Heart right ventricle (tissue), 16 donors: ENCODE measurements at regions not wholly inside any gene's neighbourhood (a gene's known extent, or its start where the extent isn't known, plus 50 kb on each side); places are given as distances from the start of the nearest gene placed in this dataset.

Experiments
- ATAC-seq, 8 donors: fragments of 200-7000 bp; cut with Tn5 transposase; one replicate each; pipeline ENCODE4 v1.9.1; 2020; ENCODE audit warnings: mild to moderate bottlenecking in 8 of 8, moderate library complexity in 8 of 8, moderate number of reproducible peaks in 1 of 8
- DNase-seq, 2 donors: peaks; one replicate each; pipeline ENCODE4 v3.0.0-alpha.2; 2020
- H3K27ac ChIP-seq, 10 donors: fragments of 200-600 bp; sonication (generic) in 2 of 10; one replicate each; pipeline versions ENCODE4 v1.5.0 to v1.8.0; 2020 to 2022; ENCODE audit warnings: mild to moderate bottlenecking in 3 of 10
- H3K27me3 ChIP-seq, 7 donors: fragments of 200-600 bp; one replicate each; pipeline ENCODE4 v1.8.0; 2021 to 2022; ENCODE audit warnings: mild to moderate bottlenecking in 2 of 7
- H3K36me3 ChIP-seq, 9 donors: fragments of 200-600 bp; sonication (generic) in 1 of 9; one replicate each; pipeline versions ENCODE4 v1.5.0 to v1.8.0; 2020 to 2022; ENCODE audit warnings: mild to moderate bottlenecking in 2 of 9
- H3K4me1 ChIP-seq, 9 donors: fragments of 200-600 bp; sonication (generic) in 1 of 9; one replicate each; pipeline versions ENCODE4 v1.5.0 to v1.8.0; 2020 to 2022; ENCODE audit warnings: mild to moderate bottlenecking in 4 of 9
- H3K4me3 ChIP-seq, 10 donors: fragments of 200-600 bp; sonication (generic) in 2 of 10; one replicate each; pipeline versions ENCODE4 v1.5.0 to v1.8.0; 2020 to 2022; ENCODE audit warnings: mild to moderate bottlenecking in 7 of 10, moderate library complexity in 2 of 10
- H3K9me3 ChIP-seq, 11 donors: fragments of 200-600 bp in 10 of 11; sonication (generic) in 2 of 11; one replicate each; pipeline versions ENCODE4 v1.5.0 to v1.8.0; 2013 to 2022; ENCODE audit warnings: mild to moderate bottlenecking in 2 of 11, control low read depth in 1 of 11, moderate library complexity in 1 of 11
- WGBS, 2 donors: extraction: QIAGEN DNeasy Blood & Tissue Kit; methylation state at CpG; one replicate each; pipeline ENCODE4 v1.1.7; 2013; ENCODE audit warnings: inconsistent platforms in 1 of 2; 5-methylcytosine and 5-hydroxymethylcytosine counted together
- intact Hi-C, 10 donors: fragments of 100-400 bp; cut with DNase I; formaldehyde crosslinking; loops; one replicate each; pipeline versions ENCODE4 v1.11.1 to v1.14.2; 2022
- TF ChIP-seq, protein P1 (sequence below), 9 donors: fragments of 200-600 bp; sonication (generic) in 2 of 9; IDR thresholded peaks; one replicate each; pipeline versions ENCODE4 v1.5.0 to v1.8.0; 2021 to 2022; ENCODE audit warnings: antibody characterized with exemption in 9 of 9, mild to moderate bottlenecking in 5 of 9, moderate library complexity in 1 of 9
- donor health status: Arrhythmogenic right ventricular cardiomyopathy.
- donor health status: ischemic (EF 13 %, LVEDD 7.1; RV severe dilation, severe dysfunction).
- donor health status: healthy with polysubstance abuse.
- donor health status: DM: no; HTN: yes; CAD: no.
- donor health status: DM: no; HTN: no; CAD: no.
- donor health status: ischemic (EF 25% LVEDD 6.9; RV normal size, moderate dysfunction).
- donor health status: ischemic (EF 25% LVEDD 5.7; RV mildly dilated, moderate dysfunction).
- donor health status: healthy.
- donor health status: DM: yes; HTN: yes; CAD: no.
- donor health status: Ischemic cardiomyopathy.
- donor health status: ischemic (EF 35%, LVEDD 5.7; RV mildly dilated, moderate dysfunction).
- donor health status: nonischemic (EF 11% LVEDD 7.7; RV severe dilation, severe dysfunction).
- donor health status: DM: yes; HTN: yes; CAD: no.
- donor health status: PGD.
- donor health status: ischemic (EF 29% LVEDD 5.4; RV normal size, mild dysfunction).
- donor health status: nonischemic (EF 23%, LVEDD 6.1; RV moderate dilation, normal function).

DNA sequence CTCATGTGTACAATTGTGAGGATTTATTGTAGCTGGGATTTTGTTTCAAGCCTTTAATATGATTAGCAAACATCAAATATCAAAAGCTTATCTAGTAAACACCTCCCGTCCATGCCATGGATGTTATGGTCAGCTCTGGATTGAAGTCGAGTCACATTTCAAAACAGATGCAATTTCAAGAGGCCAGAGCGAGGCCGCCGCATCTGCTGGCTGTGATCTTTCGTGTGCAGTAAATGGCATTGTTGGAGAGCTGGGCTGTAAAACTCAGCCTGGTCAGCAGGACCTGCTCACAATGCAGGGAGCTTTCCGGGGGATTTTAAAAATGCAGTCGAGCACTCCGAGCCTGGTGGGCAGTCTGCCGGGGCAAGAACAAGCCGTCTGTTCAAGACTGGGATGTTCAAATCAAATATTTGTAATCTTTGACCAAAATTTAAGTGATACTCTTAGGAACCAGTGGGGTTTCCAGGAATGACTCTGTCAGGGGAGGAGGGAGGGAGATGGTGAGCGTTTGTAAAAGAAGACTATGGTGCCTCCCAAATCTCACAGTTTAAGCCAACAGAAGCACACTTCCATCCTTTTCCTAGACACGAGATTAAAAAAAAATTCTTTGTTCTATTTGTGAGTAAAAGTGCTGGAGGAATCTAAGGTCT, 97.6 kb downstream of the MYCN start:
- 78 to 83% methylated on average over 13 of the region's 13 CpGs for WGBS, 2 donors

DNA sequence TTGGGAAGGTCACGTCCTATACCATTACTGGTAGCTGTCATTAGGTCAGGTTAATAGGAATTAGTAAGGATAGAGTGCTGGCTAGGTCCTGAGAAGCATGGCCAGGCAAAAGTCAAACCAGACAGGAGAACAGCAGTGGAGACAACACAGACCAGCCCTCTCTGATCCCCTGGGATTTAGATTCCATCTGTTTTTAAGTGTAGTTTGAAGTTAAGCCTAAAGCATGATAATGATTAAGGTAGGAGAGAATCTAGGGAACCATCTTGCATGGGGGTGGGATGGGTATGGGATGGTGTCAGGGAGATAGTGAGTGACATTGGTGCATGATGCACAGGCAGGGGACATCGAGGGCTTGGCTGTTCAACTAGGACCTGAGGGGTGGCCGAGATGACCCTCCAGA, 96.6 kb downstream of the MYCN start:
- 96% methylated on average over 3 of the region's 3 CpGs for WGBS, 2 donors
- peaks cover 0 to 17% (median 4%) of the 10 kb centered on the region in 7 donors for H3K27me3 ChIP-seq
- no peaks in the 10 kb centered on the region for H3K4me1 ChIP-seq
- no peak overlapping the region for H3K4me3 ChIP-seq
- TF ChIP-seq, protein P1, sequence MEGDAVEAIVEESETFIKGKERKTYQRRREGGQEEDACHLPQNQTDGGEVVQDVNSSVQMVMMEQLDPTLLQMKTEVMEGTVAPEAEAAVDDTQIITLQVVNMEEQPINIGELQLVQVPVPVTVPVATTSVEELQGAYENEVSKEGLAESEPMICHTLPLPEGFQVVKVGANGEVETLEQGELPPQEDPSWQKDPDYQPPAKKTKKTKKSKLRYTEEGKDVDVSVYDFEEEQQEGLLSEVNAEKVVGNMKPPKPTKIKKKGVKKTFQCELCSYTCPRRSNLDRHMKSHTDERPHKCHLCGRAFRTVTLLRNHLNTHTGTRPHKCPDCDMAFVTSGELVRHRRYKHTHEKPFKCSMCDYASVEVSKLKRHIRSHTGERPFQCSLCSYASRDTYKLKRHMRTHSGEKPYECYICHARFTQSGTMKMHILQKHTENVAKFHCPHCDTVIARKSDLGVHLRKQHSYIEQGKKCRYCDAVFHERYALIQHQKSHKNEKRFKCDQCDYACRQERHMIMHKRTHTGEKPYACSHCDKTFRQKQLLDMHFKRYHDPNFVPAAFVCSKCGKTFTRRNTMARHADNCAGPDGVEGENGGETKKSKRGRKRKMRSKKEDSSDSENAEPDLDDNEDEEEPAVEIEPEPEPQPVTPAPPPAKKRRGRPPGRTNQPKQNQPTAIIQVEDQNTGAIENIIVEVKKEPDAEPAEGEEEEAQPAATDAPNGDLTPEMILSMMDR (IDR thresholded peaks at IDR 0.05): no peak
- no peaks in the 10 kb centered on the region for H3K9me3 ChIP-seq
- no peaks in the 10 kb centered on the region for H3K36me3 ChIP-seq
- H3K27ac ChIP-seq: no peak overlapping the region
- intact Hi-C loops: no loop called here
- DNase-seq: no peak
- ATAC-seq: no peak

More for the DNA sequence above, 97.6 kb downstream of the MYCN start:
- Histone ChIP-seq H3K9me3 (no peaks in the 10 kb centered on the region), H3K4me1 (no peaks in the 10 kb centered on the region), H3K4me3 (no peak overlapping the region), H3K36me3 (no peaks in the 10 kb centered on the region), H3K27ac (no peak overlapping the region), H3K27me3 (peaks cover 0 to 22% (median 4%) of the 10 kb centered on the region in 7 donors)
- DNase-seq (no peak), ATAC-seq (no peak)
- intact Hi-C loops: no loop called here
- TF ChIP-seq, protein P1 (IDR thresholded peaks at IDR 0.05): no peak

DNA sequence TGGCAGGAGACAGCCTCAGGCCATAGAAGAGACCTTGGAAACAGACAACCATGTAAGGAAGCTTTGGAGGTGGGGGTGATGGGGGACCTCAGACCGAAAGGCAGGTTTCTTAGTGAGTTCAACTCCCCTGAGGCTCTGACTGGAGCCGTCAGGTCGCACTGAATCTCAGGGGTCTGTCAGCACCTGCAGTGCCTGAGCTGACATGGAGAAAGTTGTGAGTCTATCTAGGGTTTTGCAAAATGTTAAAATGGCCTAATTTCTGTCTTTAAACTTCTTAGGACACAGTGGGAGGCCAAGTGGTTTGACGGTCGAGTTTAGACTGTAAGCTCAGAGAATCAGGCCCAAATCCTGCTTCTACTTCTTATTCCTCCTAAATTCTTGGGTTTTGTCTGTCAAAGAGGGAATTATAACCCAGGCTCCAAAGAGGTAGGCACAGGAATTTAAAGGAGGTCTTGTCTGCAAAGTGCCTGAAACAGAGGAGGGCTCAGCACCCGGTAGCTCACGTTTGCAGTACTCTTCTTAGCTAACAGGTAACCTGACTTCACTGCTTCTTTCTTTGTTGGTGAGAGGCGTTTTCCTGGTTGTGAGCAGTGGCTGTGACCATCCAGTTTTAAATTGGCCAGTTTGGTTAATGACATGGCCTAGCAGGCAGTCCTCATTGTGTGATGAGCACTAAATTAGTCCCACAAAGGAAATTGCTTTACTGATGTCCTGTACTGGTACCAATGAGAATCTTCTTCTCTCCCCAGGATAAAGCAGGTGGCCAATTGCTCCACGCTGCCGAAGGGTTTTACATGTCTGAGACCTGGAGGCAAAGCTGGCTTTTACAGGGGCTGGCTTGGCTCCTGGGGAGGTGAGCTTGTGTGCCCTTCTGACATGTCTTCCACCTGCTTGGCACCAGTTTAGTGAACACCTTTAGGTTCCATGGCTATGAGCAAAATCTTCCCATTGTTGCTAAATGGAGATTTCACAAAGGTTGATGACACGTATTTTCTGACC, 95.7 kb downstream of the MYCN start:
- WGBS, 2 donors: 88% methylated on average over 11 of the region's 11 CpGs
- H3K27ac ChIP-seq: no peak overlapping the region
- H3K27me3 ChIP-seq: peaks cover 0 to 16% (median 4%) of the 10 kb centered on the region in 7 donors
- H3K9me3 ChIP-seq: no peaks in the 10 kb centered on the region
- ATAC-seq (no peak), DNase-seq (no peak)
- no peaks in the 10 kb centered on the region for H3K4me1 ChIP-seq
- intact Hi-C loops: no loop called here
- no peak overlapping the region for H3K4me3 ChIP-seq
- no peaks in the 10 kb centered on the region for H3K36me3 ChIP-seq
- TF ChIP-seq, protein P1 (IDR thresholded peaks at IDR 0.05): no peak

DNA sequence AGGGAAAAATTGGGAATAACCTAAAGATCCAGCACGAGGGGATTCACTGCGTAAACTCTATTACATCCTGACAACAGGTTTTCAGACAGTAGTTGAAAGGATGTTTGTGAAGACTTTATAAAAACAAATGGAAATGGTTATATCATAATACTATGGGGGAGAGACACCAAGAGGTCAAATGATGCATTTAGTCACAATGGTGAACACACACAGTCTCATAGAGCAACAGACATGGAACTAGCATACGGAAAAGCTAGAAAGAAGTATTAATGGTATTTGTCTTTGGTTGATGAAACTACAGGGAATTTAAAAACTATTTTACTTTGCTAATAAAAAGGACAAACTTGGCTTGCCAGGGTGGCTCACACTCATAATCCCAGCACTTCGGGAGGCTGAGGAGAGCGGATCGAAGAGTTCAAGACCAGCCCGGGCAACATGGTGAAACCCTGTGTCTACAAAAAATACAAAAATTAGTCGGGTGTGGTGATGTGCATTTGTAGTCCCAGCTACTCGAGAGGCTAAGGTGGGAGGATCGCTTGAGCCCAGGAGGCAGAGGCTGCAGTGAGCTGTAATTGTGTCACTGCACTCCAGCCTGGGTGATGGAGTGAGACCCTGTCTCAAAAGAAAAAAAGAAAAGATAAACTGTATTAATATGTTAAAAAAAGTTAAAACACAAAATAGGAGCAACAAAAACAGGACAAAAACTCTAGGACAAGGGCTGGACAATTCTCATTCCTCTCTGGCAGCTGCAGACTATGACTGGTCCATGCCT, 94.8 kb downstream of the MYCN start:
- ATAC-seq: no peak
- 93 to 97% methylated on average over 10 of the region's 10 CpGs for WGBS, 2 donors
- Histone ChIP-seq H3K36me3 (no peaks in the 10 kb centered on the region), H3K27ac (no peak overlapping the region), H3K27me3 (peaks cover 0 to 12% (median 0%) of the 10 kb centered on the region in 7 donors), H3K4me1 (no peaks in the 10 kb centered on the region), H3K4me3 (no peak overlapping the region), H3K9me3 (no peaks in the 10 kb centered on the region)
- TF ChIP-seq, protein P1 (IDR thresholded peaks at IDR 0.05): no peak
- DNase-seq: no peak
- intact Hi-C loops: no loop called here
